B cell (primary cell): ENCODE measurements at regions not wholly inside any gene's neighbourhood (a gene's known extent, or its start where the extent isn't known, plus 50 kb on each side); places are given as distances from the start of the nearest gene placed in this dataset.

ENCODE experiments used
- ATAC-seq: fragments of 200-7000 bp; cut with Tn5 transposase; one replicate; pipeline ENCODE4 v1.10.0; 2021; ENCODE audit warnings: low read depth, mild to moderate bottlenecking, moderate number of reproducible peaks, moderate library complexity
- CTCF ChIA-PET: fragments of 350-600 bp; sonication (Branson Sonifier 250); formaldehyde crosslinking; loops from one replicate; lab custom pipeline; 2021; ENCODE audit warnings: antibody characterized with exemption, inconsistent platforms; lab: Charles Lee
- POLR2A ChIA-PET: fragments of 350-600 bp; sonication (Branson Sonifier 250); formaldehyde crosslinking; loops from one replicate; lab custom pipeline; 2021; ENCODE audit warnings: antibody characterized with exemption; lab: Charles Lee
- DNase-seq: peaks from one replicate; pipeline ENCODE4 v3.0.0; 2013
- H2AFZ ChIP-seq: 2 replicates; pipeline ENCODE4 v1.6.1; 2012; ENCODE audit warnings: mild to moderate bottlenecking, low read depth, low read length; ENCODE audit not compliant: insufficient read depth, poor library complexity, severe bottlenecking
- H3K27ac ChIP-seq, 2 donors: 1 replicate in 1 of 2; 2 replicates in 1 of 2; pipeline ENCODE4 v1.5.1; 2012 to 2013; ENCODE audit warnings: low read length in 2 of 2, mild to moderate bottlenecking in 2 of 2, moderate library complexity in 1 of 2
- H3K27me3 ChIP-seq, 4 experiments: fragments of 200-600 bp in 1 of 4; sonication (generic) in 1 of 4; replicated peaks in 1 of 4; 1 replicate in 2 of 4; 2 replicates in 2 of 4; pipeline versions ENCODE4 v1.6.1 to v1.7.0; 2013 to 2016; ENCODE audit warnings: low read length in 3 of 4, mild to moderate bottlenecking in 2 of 4, mixed read lengths in 1 of 4, moderate library complexity in 1 of 4; ENCODE audit not compliant: insufficient read depth in 4 of 4, control insufficient read depth in 3 of 4; ENCODE audit errors: control extremely low read depth in 1 of 4
- H3K36me3 ChIP-seq, 2 experiments: replicated peaks in 1 of 2; 1 replicate in 1 of 2; 2 replicates in 1 of 2; pipeline versions ENCODE4 v1.6.1 to v1.7.1; 2013; ENCODE audit warnings: low read length in 1 of 2; ENCODE audit not compliant: insufficient read depth in 2 of 2, control insufficient read depth in 1 of 2; ENCODE audit errors: control extremely low read depth in 1 of 2, extremely low read depth in 1 of 2
- H3K4me1 ChIP-seq, 2 donors: fragments of 200-600 bp in 1 of 2; sonication (generic) in 1 of 2; 1 replicate in 1 of 2; 2 replicates in 1 of 2; pipeline versions ENCODE4 v1.5.1 to v1.6.1; 2013 to 2017; ENCODE audit warnings: low read length in 2 of 2; ENCODE audit not compliant: control insufficient read depth in 2 of 2, insufficient read depth in 2 of 2
- H3K4me2 ChIP-seq: replicated peaks from 2 replicates; pipeline ENCODE3; 2012; ENCODE audit warnings: mild to moderate bottlenecking, low read depth, low read length; ENCODE audit not compliant: poor library complexity, severe bottlenecking
- H3K4me3 ChIP-seq, 5 experiments: fragments of 200-600 bp in 1 of 5; sonication (generic) in 1 of 5; 1 replicate in 3 of 5; 2 replicates in 2 of 5; pipeline versions ENCODE4 v1.5.1 to v1.7.0; 2011 to 2016; ENCODE audit warnings: low read length in 4 of 5, mild to moderate bottlenecking in 4 of 5, low read depth in 2 of 5, control low read depth in 1 of 5, moderate library complexity in 1 of 5; ENCODE audit not compliant: insufficient read depth in 1 of 5; ENCODE audit errors: control extremely low read depth in 1 of 5, extremely low read depth in 1 of 5
- H3K79me2 ChIP-seq: fragments of 200-600 bp; sonication (generic); one replicate; pipeline ENCODE4 v1.6.0; 2016; ENCODE audit warnings: low read length; ENCODE audit not compliant: control insufficient read depth, insufficient read depth
- H3K9ac ChIP-seq: fragments of 200-600 bp; sonication (generic); 2 replicates; pipeline ENCODE4 v1.6.1; 2017; ENCODE audit warnings: mild to moderate bottlenecking, low read length, moderate library complexity
- H3K9me3 ChIP-seq, 3 donors: one replicate each; pipeline versions ENCODE4 v1.6.1 to v1.7.1; 2013; ENCODE audit warnings: low read length in 2 of 3; ENCODE audit not compliant: control insufficient read depth in 2 of 3, insufficient read depth in 1 of 3; ENCODE audit errors: control extremely low read depth in 1 of 3
- H4K20me1 ChIP-seq: 2 replicates; pipeline ENCODE4 v1.6.0; 2012; ENCODE audit warnings: mild to moderate bottlenecking, low read length; ENCODE audit not compliant: insufficient read depth, control insufficient read depth, poor library complexity, severe bottlenecking
- H3K27ac Mint-ChIP-seq: one replicate; pipeline ENCODE4 v1.8.0; 2021; ENCODE audit warnings: mixed read lengths
- H3K27me3 Mint-ChIP-seq: one replicate; pipeline ENCODE4 v1.8.0; 2021; ENCODE audit warnings: mixed read lengths
- H3K4me1 Mint-ChIP-seq: one replicate; pipeline ENCODE4 v1.8.0; 2021; ENCODE audit warnings: mixed read lengths
- H3K4me3 Mint-ChIP-seq: one replicate; pipeline ENCODE4 v1.8.0; 2021; ENCODE audit warnings: mixed read lengths
- H3K9me3 Mint-ChIP-seq: one replicate; pipeline ENCODE4 v1.8.0; 2022; ENCODE audit warnings: mixed read lengths; ENCODE audit not compliant: insufficient read depth
- EZH2 ChIP-seq: IDR thresholded peaks from 2 replicates; pipeline ENCODE4 v1.6.1; 2012; ENCODE audit warnings: borderline replicate concordance, low read depth, mild to moderate bottlenecking, moderate library complexity, low read length; ENCODE audit not compliant: insufficient read depth, poor library complexity, severe bottlenecking
- WGBS: methylation state at CpG from one replicate; pipeline ENCODE4 v1.1.5; 2013; ENCODE audit warnings: missing lambda C conversion rate; ENCODE audit not compliant: insufficient coverage; 5-methylcytosine and 5-hydroxymethylcytosine counted together
- intact Hi-C: fragments of 100-400 bp; cut with micrococcal nuclease; formaldehyde crosslinking; loops from one replicate; pipeline ENCODE4 v1.10.0; 2022
- TF ChIP-seq, protein P1 (sequence below): fragments of 200-600 bp; IDR thresholded peaks from one replicate; pipeline ENCODE4 v1.8.0; 2022; ENCODE audit warnings: antibody characterized with exemption, mild to moderate bottlenecking

DNA sequence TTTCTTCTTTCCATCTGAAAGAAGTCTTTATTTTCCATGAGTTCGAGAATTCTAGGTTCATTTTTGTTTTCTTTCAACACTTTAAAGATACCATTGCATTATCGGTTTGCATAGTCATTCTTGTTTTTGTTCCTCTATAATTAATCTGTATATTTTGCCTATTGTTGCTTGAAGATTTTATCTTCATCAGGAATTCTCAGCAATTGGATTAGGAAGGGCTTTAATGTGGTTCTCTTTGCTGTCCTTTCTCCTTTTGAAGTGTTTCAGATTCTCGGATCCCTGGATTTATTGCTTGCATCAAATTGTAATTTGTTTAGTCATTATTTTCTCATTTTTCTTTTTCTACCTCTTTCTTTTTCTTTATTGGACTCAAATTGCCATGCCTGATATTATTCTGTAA lies 609.8 kb downstream of the TLR4 start:
- no peak for TF ChIP-seq EZH2
- TF ChIP-seq, protein P1, sequence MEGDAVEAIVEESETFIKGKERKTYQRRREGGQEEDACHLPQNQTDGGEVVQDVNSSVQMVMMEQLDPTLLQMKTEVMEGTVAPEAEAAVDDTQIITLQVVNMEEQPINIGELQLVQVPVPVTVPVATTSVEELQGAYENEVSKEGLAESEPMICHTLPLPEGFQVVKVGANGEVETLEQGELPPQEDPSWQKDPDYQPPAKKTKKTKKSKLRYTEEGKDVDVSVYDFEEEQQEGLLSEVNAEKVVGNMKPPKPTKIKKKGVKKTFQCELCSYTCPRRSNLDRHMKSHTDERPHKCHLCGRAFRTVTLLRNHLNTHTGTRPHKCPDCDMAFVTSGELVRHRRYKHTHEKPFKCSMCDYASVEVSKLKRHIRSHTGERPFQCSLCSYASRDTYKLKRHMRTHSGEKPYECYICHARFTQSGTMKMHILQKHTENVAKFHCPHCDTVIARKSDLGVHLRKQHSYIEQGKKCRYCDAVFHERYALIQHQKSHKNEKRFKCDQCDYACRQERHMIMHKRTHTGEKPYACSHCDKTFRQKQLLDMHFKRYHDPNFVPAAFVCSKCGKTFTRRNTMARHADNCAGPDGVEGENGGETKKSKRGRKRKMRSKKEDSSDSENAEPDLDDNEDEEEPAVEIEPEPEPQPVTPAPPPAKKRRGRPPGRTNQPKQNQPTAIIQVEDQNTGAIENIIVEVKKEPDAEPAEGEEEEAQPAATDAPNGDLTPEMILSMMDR: no peak
- Histone ChIP-seq H4K20me1 (no peaks in the 10 kb centered on the region), H3K4me2 (no peak overlapping the region), H3K9ac (no peak overlapping the region), H3K27ac (no peak overlapping the region), H3K4me3 (no peak overlapping the region), H3K4me1 (no peaks in the 10 kb centered on the region), H2AFZ (no peak overlapping the region), H3K36me3 (no peaks in the 10 kb centered on the region), H3K27me3 (no peaks in the 10 kb centered on the region), H3K9me3 (no peaks in the 10 kb centered on the region), H3K79me2 (no peaks in the 10 kb centered on the region)
- Mint-ChIP-seq H3K9me3 (no peaks in the 10 kb centered on the region), H3K27ac (no peak overlapping the region), H3K27me3 (no peaks in the 10 kb centered on the region), H3K4me3 (no peak overlapping the region), H3K4me1 (no peaks in the 10 kb centered on the region)
- CTCF ChIA-PET: no interaction called here
- no CpG with 5 or more reads among the region's 3 CpGs for WGBS
- intact Hi-C loops: no loop called here
- POLR2A ChIA-PET: no interaction called here
- DNase-seq (no peak), ATAC-seq (no peak)

- Mint-ChIP-seq H3K4me1 (no peaks in the 10 kb centered on the region), H3K9me3 (no peaks in the 10 kb centered on the region), H3K27ac (no peak overlapping the region), H3K4me3 (no peak overlapping the region), H3K27me3 (no peaks in the 10 kb centered on the region)
- no peaks in the 10 kb centered on the region for H3K79me2 ChIP-seq
- no peaks in the 10 kb centered on the region for H3K27me3 ChIP-seq
- no peak overlapping the region for H3K4me2 ChIP-seq
- H4K20me1 ChIP-seq: no peaks in the 10 kb centered on the region
- no peaks in the 10 kb centered on the region for H3K4me1 ChIP-seq
- no peak for ATAC-seq
- WGBS: 57% methylated on average over 1 of the region's 2 CpGs
- ChIA-PET POLR2A (no interaction called here), CTCF (no interaction called here)
- H3K9me3 ChIP-seq: no peaks in the 10 kb centered on the region
- intact Hi-C loops: no loop called here
- no peak for DNase-seq
- TF ChIP-seq EZH2: no peak
- TF ChIP-seq, protein P1: no peak
- H2AFZ ChIP-seq: no peak overlapping the region
- H3K9ac ChIP-seq: no peak overlapping the region
- H3K36me3 ChIP-seq: no peaks in the 10 kb centered on the region
- H3K4me3 ChIP-seq: no peak overlapping the region
- no peak overlapping the region for H3K27ac ChIP-seq
These were observed 612.7 kb downstream of the TLR4 start for GRCh38 chr9:118316831-118317343.
